Peyer's patch (tissue), 4 donors: ENCODE measurements at regions not wholly inside any gene's neighbourhood (a gene's known extent, or its start where the extent isn't known, plus 50 kb on each side); places are given as distances from the start of the nearest gene placed in this dataset.

Source experiments
- CTCF ChIP-seq, 6 experiments: fragments of 450-650 bp in 4 of 6; fragments of 200-600 bp in 2 of 6; sonication (generic) in 1 of 6; IDR thresholded peaks; one replicate each; pipeline ENCODE4 v1.5.1; 2017 to 2019; ENCODE audit warnings: antibody characterized with exemption in 6 of 6, mild to moderate bottlenecking in 3 of 6, moderate library complexity in 1 of 6
- POLR2A ChIP-seq, 2 donors: fragments of 450-650 bp; IDR thresholded peaks; one replicate each; pipeline ENCODE4 v1.5.1; 2017; ENCODE audit warnings: antibody characterized with exemption in 2 of 2, mild to moderate bottlenecking in 2 of 2, moderate library complexity in 2 of 2

GRCh38 chr20:21006611-21007010 lies 99.5 kb downstream of the LINC00237 start:
- no peak for TF ChIP-seq CTCF (IDR thresholded peaks at IDR 0.05)
- no peak for TF ChIP-seq POLR2A (IDR thresholded peaks at IDR 0.05)
